ENCODE measurements at regions not wholly inside any gene's neighbourhood (a gene's known extent, or its start where the extent isn't known, plus 50 kb on each side); places are given as distances from the start of the nearest gene placed in this dataset.

- no peak overlapping the region for H3K4me2 ChIP-seq
- H3K27me3 Mint-ChIP-seq (ENCODE audit: insufficient read depth, low read depth, poor library complexity): no peaks in the 10 kb centered on the region
- no peaks in the 10 kb centered on the region for H3F3A ChIP-seq (replicated peaks; ENCODE audit: low read depth)
- H3K27ac ChIP-seq (ENCODE audit: low read depth): no peak overlapping the region
- no peak overlapping the region for H3K4me3 ChIP-seq
- no peaks in the 10 kb centered on the region for H3K36me3 ChIP-seq (ENCODE audit: insufficient read depth)
- no peaks in the 10 kb centered on the region for H3K4me1 ChIP-seq (ENCODE audit: insufficient read depth)
- H3K9me3 Mint-ChIP-seq: peaks cover 34% of the 10 kb centered on the region
- DNase-seq (ENCODE audit: low spot score): no peak
- no peak overlapping the region for H3K4me3 Mint-ChIP-seq
- H3K27ac Mint-ChIP-seq: no peak overlapping the region
- H3K79me2 ChIP-seq (replicated peaks; ENCODE audit: insufficient read depth): no peaks in the 10 kb centered on the region
- no peaks in the 10 kb centered on the region for H3K9me2 ChIP-seq (ENCODE audit: insufficient read depth)
- no peaks in the 10 kb centered on the region for H4K20me1 ChIP-seq (replicated peaks; ENCODE audit: insufficient read depth)
- H3K27me3 ChIP-seq (ENCODE audit: insufficient read depth): no peaks in the 10 kb centered on the region
- H3K4me1 Mint-ChIP-seq: no peaks in the 10 kb centered on the region
- TF ChIP-seq POLR2AphosphoS5 (IDR thresholded peaks at IDR 0.05; ENCODE audit: low read depth) (no peak), CTCF (conservative IDR thresholded peaks at IDR 0.05; ENCODE audit: low read depth in 2 of 2) (no peak), ZNF462 (CRISPR knock-in tag; IDR thresholded peaks at IDR 0.05) (no peak), ZNF114 (CRISPR knock-in tag; IDR thresholded peaks at IDR 0.05) (no peak), REST (IDR thresholded peaks at IDR 0.05; ENCODE audit: unreplicated experiment) (no peak), NANOG (IDR thresholded peaks at IDR 0.05; ENCODE audit: borderline replicate concordance) (no peak), CREB1 (CRISPR knock-in tag; IDR thresholded peaks at IDR 0.05; ENCODE audit: low read depth) (no peak), STAT1 (IDR thresholded peaks at IDR 0.05; ENCODE audit: unreplicated experiment) (no peak), EZH2phosphoT487 (IDR thresholded peaks at IDR 0.05; ENCODE audit: unreplicated experiment) (no peak)
- peaks cover 7% of the 10 kb centered on the region; the same call in 2 of the 3 replicates for H3K36me3 Mint-ChIP-seq (ENCODE audit: low read depth)
- no peak overlapping the region for H2AFZ ChIP-seq
- no peak for ATAC-seq
Measured at GRCh38 chr15:100818927-100819326, 60.7 kb upstream of the ALDH1A3 start.

All from GM23338 (cell line).